ENCODE measurements at regions not wholly inside any gene's neighbourhood (a gene's known extent, or its start where the extent isn't known, plus 50 kb on each side); places are given as distances from the start of the nearest gene placed in this dataset.
"Not testable (repeated sequence)": the region's sequence is repeated elsewhere in the genome, so short reads cannot be mapped to it uniquely, and the experiment has no call there.

DNA sequence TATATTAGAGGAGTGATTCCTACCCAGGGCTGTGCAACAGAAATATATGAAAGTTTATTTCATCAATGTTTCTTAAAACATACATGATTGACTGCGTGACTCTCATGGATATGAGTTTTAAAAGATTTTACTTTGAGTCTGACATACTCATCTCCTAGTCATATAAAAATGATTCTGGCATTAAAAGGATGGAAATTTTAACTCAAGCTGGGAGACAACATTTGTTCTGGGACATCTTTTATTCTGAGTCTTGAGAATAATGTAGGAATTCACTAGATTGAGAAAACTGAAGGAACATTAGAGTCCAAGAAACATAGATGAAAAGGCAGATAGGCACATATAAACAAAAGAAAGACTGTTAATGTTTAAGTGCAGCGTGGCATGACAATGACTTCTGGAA lies 649.6 kb downstream of the SPRY1 start:
- DNase-seq (ENCODE audit: low read depth in 3 of 3): no peak

- DNase-seq (ENCODE audit: low read depth in 3 of 3): no peak
Observed at GRCh38 chr4:124053872-124054538, 657.4 kb downstream of the SPRY1 start.

DNA sequence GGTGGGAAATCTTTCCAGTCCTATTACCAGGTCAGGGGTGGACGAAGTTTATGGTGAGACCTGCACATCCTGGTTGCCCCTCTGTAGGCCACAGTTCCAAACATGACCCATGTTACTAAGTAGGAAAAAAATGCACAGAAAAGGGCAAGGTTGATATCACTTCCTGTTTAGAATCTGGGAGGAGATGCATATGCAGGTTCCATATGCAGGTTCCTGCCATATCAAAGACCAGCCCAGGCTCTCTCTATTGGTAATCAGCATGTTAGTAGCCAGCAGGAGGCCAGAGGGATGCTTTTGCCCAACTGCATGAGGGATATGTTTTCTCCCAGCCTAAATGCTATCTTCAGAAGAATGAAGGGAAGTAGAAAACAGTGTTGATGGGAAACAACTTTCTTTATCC lies 657.2 kb downstream of the ANKRD50 start:
- DNase-seq (ENCODE audit: low read depth in 3 of 3): no peak

DNA sequence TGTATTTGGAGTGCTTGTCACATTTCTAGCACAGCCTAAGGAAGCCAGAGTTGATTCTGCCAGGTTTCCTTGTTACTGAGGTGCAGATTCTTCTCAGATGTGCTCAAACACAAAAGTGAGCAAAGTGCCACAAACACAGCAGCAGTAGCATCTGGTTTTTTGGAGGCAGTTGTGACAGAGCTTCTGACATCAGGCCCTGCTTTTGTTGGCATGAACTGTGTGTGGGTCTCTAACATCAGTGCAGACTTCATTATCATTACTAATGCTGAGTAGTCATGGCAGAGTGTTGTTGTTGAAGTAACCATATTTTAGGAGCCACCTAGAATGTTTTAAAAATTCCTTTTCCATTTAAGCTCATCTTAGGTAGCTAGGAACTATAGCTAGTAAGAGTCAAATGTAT lies 656.6 kb downstream of the ANKRD50 start:
- DNase-seq (ENCODE audit: low read depth in 3 of 3): no peak

GRCh38 chr4:124060261-124060918 lies 652.1 kb downstream of the ANKRD50 start:
- no peak for DNase-seq (ENCODE audit: low read depth in 3 of 3)

- DNase-seq (ENCODE audit: low read depth in 3 of 3): no peak
Observed at GRCh38 chr4:124061413-124061812, 651.1 kb downstream of the ANKRD50 start.

DNA sequence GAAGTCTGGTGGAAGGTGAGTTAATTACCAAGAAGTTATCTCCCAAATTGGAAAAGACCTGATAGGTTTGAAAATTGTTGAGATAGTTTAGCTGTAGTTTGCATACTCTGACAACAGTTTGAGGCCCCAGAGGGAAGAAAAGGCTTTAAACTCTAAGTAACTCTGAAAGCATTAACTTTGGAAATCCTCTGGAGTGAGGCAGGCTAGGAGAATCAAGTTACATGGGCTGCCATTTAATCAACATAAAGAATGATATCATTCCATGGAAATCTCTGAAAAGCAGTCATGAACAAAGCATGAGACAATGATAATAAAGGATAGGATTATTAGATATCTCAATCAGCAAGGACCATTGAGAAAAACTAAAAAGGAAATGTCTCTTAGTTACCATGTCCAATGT lies 647.1 kb downstream of the ANKRD50 start:
- no peak for DNase-seq (ENCODE audit: low read depth in 3 of 3)

- DNase-seq (ENCODE audit: low read depth in 3 of 3): no peak
Observed at GRCh38 chr4:124065936-124066335, 646.6 kb downstream of the ANKRD50 start.

- no peak for DNase-seq (ENCODE audit: low read depth in 3 of 3)
Observed at GRCh38 chr4:124066595-124066994, 645.9 kb downstream of the ANKRD50 start.

DNA sequence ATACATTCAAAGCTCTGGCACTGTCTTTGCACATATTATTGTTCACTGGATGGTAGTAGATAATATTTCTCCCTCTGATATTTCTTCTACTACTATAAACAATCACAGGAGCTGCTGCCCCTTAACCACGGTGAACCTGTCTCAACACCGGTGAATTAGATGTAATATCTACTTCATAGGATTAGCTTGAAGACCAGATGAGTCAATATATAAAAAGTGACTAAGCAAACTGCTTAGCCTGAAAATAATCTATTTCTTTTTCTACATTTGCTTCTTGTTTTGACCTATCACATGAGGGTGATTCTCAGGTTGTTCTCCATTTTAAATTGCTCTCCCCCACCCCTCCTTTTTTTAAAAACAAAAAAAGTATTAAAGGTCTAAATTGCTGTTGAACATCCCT lies 645.5 kb downstream of the ANKRD50 start:
- DNase-seq (ENCODE audit: low read depth in 3 of 3): no peak

DNA sequence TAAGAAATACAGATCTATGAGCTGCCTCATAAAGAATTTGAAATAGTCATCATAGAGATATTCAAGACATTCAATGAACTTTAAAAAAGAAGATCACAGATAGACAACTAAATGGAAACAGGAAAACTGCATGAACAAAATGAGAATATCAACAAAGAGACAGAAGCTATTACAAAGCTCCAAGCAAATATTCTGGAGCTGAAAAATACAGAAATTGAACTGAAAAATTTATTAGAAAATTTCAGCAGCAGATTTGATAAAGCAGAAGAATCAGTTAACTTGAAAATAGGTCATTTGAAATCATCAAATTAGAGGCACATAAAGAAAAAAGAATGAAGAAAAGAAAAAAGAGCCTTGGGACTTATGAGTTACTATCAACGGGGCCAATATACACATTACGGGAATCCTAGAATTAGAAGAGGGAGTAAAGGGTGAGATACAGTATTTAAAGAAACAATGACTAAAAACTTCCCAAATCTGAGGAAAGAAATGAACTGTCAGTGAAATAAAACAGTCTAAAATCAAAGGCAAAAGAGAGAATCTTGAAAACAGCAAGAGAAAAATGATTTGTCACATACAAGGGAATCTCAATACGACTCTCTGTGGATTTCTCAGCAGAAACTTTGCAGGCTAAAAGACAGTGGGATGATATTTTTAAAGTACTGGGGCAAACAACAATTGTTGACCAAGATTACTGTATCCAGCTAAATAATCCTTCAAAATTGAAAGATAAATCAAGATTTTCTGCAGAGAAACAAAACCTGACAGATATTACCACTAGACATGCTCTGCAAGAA lies 641.6 kb downstream of the ANKRD50 start:
- DNase-seq (ENCODE audit: low read depth in 3 of 3): no peak

GRCh38 chr4:124075276-124075675 lies 637.3 kb downstream of the ANKRD50 start:
- not testable (repeated sequence) for DNase-seq (ENCODE audit: low read depth in 3 of 3)

- no peak for DNase-seq (ENCODE audit: low read depth in 3 of 3)
Observed at GRCh38 chr4:124079174-124079780, 633.3 kb downstream of the ANKRD50 start.

- no peak for DNase-seq (ENCODE audit: low read depth in 3 of 3)
Observed at GRCh38 chr4:124083711-124084110, 628.8 kb downstream of the ANKRD50 start.

GRCh38 chr4:124085561-124086180 lies 626.9 kb downstream of the ANKRD50 start:
- no peak for DNase-seq (ENCODE audit: low read depth in 3 of 3)

DNA sequence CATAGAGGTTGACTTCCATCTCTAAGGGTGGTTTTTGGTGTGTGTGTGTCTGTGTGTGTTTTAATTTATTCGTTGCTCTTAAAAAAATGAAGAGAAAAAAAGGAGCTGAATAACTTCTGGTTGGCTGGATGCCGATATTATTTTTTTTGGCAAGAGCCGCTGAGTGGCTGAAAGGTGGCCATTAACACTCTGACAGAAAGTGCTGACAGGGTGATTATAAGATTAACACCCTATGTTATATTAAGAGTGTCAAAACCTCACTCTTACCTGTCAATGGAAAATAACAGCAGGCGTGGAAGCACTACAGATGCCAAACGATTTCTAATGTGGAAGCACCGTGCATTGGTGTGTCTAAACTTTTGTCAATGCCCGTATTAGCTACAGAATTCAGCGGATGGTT lies 622.5 kb downstream of the ANKRD50 start:
- DNase-seq (ENCODE audit: low read depth in 3 of 3): no peak

DNA sequence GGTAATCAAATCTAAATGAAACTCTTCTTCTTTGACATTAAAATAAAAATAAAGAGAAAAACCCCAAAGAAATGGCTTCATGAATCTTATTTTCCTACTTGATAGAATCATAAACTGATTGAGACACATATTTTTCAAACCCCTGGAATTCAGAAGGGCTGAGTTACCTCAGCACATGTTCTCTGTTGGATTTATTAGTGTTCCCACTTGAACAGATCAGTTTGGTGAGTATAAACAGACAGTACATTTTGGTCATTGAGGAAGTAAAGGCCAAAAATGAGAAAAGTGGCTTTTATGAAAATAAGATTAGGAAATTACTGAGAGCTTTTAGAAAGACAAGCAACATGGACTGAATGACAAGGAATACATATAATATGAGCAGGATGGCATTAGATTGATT lies 620.4 kb downstream of the ANKRD50 start:
- DNase-seq (ENCODE audit: low read depth in 3 of 3): no peak

DNA sequence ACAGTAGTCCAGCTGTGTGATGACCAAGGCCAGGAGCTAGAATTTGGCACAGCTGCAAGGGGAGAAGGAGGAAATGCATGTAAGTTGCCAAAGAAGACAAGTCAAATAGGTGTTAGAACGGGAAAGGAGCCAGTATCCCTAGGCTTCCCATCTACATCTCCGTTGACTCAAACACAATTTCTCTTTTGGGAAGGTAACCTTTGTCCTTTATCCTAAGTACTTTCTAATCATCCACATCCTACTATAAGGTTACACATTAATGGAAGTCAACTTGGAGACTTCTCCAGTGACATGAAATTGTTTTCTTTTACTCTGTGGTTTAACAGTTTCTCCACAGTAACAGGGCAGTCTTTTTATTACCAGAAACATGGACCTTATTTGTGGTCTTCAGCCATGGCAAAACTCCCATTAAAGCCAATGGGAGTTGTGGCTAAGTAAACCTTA lies 620.0 kb downstream of the ANKRD50 start:
- DNase-seq (ENCODE audit: low read depth in 3 of 3): no peak

GRCh38 chr4:124095621-124096020 lies 616.9 kb downstream of the ANKRD50 start:
- DNase-seq (ENCODE audit: low read depth in 3 of 3): no peak

DNA sequence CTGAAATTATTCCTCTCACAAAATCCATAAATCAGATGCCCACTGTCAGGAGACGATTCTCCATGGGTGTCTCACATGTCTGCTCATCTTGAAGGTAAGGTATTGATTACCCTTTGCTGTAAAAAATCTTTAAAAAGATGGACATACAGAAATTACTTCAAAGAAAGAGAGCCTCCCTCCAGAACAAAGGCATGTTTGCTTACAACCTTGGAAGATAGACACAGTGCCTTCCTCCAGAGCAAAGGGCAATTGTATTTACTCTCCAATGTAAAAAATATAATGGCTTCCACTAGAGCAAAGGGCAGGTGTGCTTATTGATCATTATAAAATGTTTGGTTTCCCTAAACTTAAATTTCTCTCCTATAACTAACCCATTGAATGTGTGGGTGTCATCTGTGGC lies 616.2 kb downstream of the ANKRD50 start:
- no peak for DNase-seq (ENCODE audit: low read depth in 3 of 3)

DNA sequence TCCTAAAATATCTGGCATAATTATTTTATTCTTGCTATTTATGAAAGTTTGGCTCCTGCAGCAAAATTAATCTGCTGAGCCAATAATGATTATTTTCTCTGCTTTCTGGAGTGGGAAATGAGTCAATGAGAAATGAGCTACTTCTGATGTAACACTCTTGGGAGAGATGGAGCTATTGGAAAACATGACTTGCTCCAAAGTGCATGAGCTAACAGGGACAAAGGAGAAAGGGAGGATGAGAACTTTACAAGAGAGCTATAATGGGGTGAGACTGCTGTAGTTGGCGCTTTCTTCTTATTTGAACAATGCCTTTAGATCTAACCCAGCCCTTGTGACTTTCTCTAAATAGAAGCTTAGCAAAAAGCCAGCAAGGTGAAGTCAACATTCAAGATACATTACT lies 615.1 kb downstream of the ANKRD50 start:
- DNase-seq (ENCODE audit: low read depth in 3 of 3): no peak

GRCh38 chr4:124104101-124104500 lies 608.4 kb downstream of the ANKRD50 start:
- DNase-seq (ENCODE audit: low read depth in 3 of 3): no peak

Measured in stimulated activated CD4-positive, alpha-beta T cell treated with anti-CD3 and anti-CD28 coated beads, TNF-alpha, amount 100 ng/mL, for 24 hours (primary cell).